Astrocyte of the spinal cord (primary cell): ENCODE measurements at regions not wholly inside any gene's neighbourhood (a gene's known extent, or its start where the extent isn't known, plus 50 kb on each side); places are given as distances from the start of the nearest gene placed in this dataset.
A peak's percentile ranks its signal among the peaks of the same experiment; 100 is the strongest.

Experiments
- DNase-seq: peaks from one replicate; pipeline ENCODE4 v3.0.0; 2011; ENCODE audit warnings: low read depth, low spot score
- H3K4me3 ChIP-seq: 2 replicates; pipeline ENCODE4 v1.5.1; 2011; ENCODE audit warnings: low read depth, mild to moderate bottlenecking, low read length, moderate library complexity
- CTCF ChIP-seq: IDR thresholded peaks from 2 replicates; pipeline ENCODE4 v1.5.1; 2012; ENCODE audit warnings: low read depth, mild to moderate bottlenecking, low read length, inconsistent platforms
- in situ Hi-C: cut with HindIII; loops from 2 replicates; pipeline ENCODE4 v1.10.0; 2017; ENCODE audit warnings: low sequenced_read_pairs

DNA sequence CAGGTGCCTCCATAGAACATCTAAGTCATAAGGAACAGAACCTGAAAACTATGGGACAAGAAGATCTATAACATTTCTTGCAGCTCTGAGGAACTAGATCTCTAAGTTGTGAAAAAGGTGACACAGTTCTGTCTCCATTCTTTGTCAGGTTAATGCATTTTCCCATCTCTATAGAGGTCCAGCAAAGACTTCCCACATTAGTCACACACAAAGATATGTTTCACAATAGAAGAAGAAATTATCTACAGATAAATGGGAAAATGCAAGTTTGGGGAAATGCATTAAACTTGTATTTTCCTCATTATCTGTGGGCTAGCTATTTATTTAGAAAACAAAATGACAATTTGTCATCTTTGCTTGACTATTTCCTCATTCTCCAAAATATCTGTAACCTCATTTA lies 458.6 kb upstream of the PAPPA start:
- in situ Hi-C loops, result no loop called here

GRCh38 chr9:115712981-115713380 lies 440.6 kb upstream of the PAPPA start:
- in situ Hi-C loops, result no loop called here
- no peak for TF ChIP-seq CTCF
- no peak for DNase-seq
- H3K4me3 ChIP-seq, result no peak overlapping the region

More for the DNA sequence above, 458.6 kb upstream of the PAPPA start:
- no peak for TF ChIP-seq CTCF
- no peak for DNase-seq
- no peak overlapping the region for H3K4me3 ChIP-seq

DNA sequence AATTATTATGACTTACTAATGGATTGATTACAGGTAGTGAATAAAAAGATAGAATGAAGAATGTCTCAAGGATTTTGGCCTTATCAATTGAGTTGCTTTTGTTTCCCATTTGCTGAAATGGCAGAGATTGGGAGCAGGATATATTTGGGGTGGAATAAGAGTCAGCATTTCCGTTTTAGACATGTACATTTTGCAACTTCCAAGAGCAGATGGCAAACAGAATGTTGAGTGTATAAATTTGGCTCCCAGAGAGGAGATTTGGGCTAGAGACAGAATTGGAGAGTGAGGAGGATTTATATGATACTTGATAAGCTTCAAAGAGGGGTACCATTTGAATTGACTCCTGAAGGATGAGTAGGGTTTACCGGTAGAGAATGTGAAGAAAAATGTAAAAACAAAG lies 437.9 kb upstream of the PAPPA start:
- no peak for DNase-seq
- in situ Hi-C loops, result no loop called here
- TF ChIP-seq CTCF, result no peak
- H3K4me3 ChIP-seq, result no peak overlapping the region

- peak; percentile 26 for DNase-seq
- H3K4me3 ChIP-seq, result no peak overlapping the region
- no peak for TF ChIP-seq CTCF
- in situ Hi-C loops, result no loop called here
These were observed 436.3 kb upstream of the PAPPA start for GRCh38 chr9:115717298-115717697.

DNA sequence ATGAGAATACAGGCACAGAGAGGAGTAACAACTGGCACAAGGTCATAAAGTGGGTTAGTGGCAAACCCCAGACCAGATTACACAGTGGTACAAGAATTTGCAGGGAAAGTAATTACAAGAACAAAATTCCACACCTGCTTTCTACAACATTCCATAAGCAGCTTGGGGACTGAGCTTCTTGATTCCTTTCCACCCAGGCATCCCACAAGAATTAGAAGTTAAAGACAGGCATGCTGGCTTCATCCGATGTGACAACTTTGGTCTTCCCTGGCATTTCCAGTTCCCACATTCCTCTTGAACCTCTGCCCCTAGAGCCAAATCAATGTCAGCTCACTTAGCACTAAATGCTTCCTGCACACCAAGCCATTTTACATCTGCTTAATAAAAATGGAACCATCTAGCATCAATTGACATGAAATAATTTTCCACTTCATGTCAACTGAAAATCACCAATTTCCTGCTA lies 435.8 kb upstream of the PAPPA start:
- in situ Hi-C loops, result no loop called here
- TF ChIP-seq CTCF, result no peak
- DNase-seq, result peak; percentile 66
- no peak overlapping the region for H3K4me3 ChIP-seq

DNA sequence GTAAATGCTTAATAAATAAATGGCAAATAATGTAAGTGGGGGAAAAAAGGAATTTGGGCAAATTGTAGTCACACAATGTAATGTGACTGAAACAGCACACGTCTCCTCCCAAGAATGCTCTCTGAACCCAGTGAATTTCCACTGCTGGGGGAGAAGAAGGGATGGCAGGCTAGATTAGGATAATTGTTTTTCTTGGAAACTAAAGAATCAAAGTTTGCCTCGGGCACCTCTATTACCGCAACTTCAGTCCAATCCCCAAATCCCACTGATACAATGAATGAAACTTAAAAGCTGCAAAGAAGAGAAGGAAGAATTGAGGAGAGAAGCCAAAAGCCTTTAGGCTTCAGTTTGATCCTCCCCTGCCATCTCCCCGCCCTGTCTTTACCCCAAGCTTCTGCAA lies 423.2 kb upstream of the PAPPA start:
- in situ Hi-C loops, result no loop called here
- no peak for TF ChIP-seq CTCF
- no peak for DNase-seq
- H3K4me3 ChIP-seq, result no peak overlapping the region

DNA sequence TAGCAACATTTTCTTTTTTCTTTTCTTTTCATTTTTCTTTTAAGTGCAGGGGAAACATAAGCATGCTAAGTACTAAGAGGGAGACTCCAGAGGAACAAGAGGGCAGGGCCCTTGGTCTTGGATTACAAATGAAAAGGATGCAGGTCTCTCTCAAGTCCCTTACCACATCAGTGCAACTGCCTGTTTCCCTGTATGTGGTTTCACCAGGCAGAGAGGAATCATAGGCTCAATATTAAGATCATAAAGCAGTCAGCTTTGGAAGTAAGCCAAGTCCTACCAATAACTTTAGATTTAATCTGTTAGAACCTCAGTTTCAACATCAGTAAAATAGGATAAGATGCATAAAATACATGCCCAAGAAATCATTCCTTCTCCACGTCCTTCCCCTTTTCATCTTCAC lies 422.7 kb upstream of the PAPPA start:
- DNase-seq, result no peak
- in situ Hi-C loops, result no loop called here

More for the DNA sequence above, 422.7 kb upstream of the PAPPA start:
- no peak overlapping the region for H3K4me3 ChIP-seq
- no peak for TF ChIP-seq CTCF
